ENCODE measurements at regions not wholly inside any gene's neighbourhood (a gene's known extent, or its start where the extent isn't known, plus 50 kb on each side); places are given as distances from the start of the nearest gene placed in this dataset.

DNA sequence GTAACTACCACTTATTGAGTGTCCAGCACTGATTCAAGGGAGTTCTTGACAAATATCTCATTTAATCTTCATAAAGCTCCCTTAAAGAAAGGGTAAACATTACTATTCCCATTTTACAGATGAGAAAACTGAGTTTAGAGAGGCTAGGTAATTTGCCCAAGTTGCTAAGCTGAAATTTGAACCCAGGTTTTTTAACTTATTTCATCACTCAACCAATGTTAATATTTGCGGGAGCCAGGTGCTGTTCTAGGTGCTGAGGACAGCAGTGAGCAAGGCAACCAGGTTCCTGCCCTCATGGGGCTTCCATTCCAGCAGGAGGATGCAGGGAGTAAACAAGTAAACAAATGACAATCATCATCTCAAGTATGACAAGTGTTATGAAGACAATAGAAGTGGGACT lies 104.0 kb upstream of the LHX1 start:
- RAD21 ChIA-PET (ENCODE audit: low non-redundant PET in 1 of 2, low total read pairs in 2 of 2, uncharacterized antibody in 2 of 2, unreplicated experiment in 2 of 2), result no interaction called here
- H3K9me3 ChIP-seq (ENCODE audit: control insufficient read depth in 1 of 2, insufficient read depth in 1 of 2, low read depth in 1 of 2, low read length in 2 of 2), result no peaks in the 10 kb centered on the region
- POLR2A ChIA-PET, result no interaction called here

More for the DNA sequence above, 104.0 kb upstream of the LHX1 start:
- H3K79me2 ChIP-seq (ENCODE audit: insufficient read depth, low read length), result no peaks in the 10 kb centered on the region
- intact Hi-C loops (cut with micrococcal nuclease), result no loop called here
- H3K36me3 ChIP-seq (ENCODE audit: control insufficient read depth in 1 of 2, insufficient read depth in 2 of 2, low read length in 2 of 2), result no peaks in the 10 kb centered on the region
- TF ChIP-seq POLR2A (IDR thresholded peaks at IDR 0.05; ENCODE audit: borderline replicate concordance, extremely low read depth, insufficient read depth, insufficient read length), result no peak
- no peak for TF ChIP-seq ELF1 (IDR thresholded peaks at IDR 0.05; ENCODE audit: borderline replicate concordance, low read depth)
- no peak for TF ChIP-seq EZH2phosphoT487 (IDR thresholded peaks at IDR 0.05; ENCODE audit: borderline replicate concordance)
- TF ChIP-seq ZFX (IDR thresholded peaks at IDR 0.05), result no peak
- TF ChIP-seq, protein P1, sequence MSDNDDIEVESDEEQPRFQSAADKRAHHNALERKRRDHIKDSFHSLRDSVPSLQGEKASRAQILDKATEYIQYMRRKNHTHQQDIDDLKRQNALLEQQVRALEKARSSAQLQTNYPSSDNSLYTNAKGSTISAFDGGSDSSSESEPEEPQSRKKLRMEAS (IDR thresholded peaks at IDR 0.05), result no peak
- no peak for TF ChIP-seq RAD21 (IDR thresholded peaks at IDR 0.05; ENCODE audit: low read depth)
- TF ChIP-seq SP1 (IDR thresholded peaks at IDR 0.05; ENCODE audit: low read depth), result no peak
- TF ChIP-seq, protein P2, sequence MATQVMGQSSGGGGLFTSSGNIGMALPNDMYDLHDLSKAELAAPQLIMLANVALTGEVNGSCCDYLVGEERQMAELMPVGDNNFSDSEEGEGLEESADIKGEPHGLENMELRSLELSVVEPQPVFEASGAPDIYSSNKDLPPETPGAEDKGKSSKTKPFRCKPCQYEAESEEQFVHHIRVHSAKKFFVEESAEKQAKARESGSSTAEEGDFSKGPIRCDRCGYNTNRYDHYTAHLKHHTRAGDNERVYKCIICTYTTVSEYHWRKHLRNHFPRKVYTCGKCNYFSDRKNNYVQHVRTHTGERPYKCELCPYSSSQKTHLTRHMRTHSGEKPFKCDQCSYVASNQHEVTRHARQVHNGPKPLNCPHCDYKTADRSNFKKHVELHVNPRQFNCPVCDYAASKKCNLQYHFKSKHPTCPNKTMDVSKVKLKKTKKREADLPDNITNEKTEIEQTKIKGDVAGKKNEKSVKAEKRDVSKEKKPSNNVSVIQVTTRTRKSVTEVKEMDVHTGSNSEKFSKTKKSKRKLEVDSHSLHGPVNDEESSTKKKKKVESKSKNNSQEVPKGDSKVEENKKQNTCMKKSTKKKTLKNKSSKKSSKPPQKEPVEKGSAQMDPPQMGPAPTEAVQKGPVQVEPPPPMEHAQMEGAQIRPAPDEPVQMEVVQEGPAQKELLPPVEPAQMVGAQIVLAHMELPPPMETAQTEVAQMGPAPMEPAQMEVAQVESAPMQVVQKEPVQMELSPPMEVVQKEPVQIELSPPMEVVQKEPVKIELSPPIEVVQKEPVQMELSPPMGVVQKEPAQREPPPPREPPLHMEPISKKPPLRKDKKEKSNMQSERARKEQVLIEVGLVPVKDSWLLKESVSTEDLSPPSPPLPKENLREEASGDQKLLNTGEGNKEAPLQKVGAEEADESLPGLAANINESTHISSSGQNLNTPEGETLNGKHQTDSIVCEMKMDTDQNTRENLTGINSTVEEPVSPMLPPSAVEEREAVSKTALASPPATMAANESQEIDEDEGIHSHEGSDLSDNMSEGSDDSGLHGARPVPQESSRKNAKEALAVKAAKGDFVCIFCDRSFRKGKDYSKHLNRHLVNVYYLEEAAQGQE (IDR thresholded peaks at IDR 0.05; ENCODE audit: low read depth), result no peak
- no peak for TF ChIP-seq TCF7L2 (IDR thresholded peaks at IDR 0.05; ENCODE audit: borderline replicate concordance, extremely low read depth, insufficient read depth, insufficient read length)
- TF ChIP-seq EGR1 (IDR thresholded peaks at IDR 0.05; ENCODE audit: low read depth), result no peak
- no peak for TF ChIP-seq ZNF274 (IDR thresholded peaks at IDR 0.05; ENCODE audit: low read depth, low read length)
- no peak for TF ChIP-seq CEBPB (IDR thresholded peaks at IDR 0.05; ENCODE audit: low read depth)
- TF ChIP-seq, protein P3, sequence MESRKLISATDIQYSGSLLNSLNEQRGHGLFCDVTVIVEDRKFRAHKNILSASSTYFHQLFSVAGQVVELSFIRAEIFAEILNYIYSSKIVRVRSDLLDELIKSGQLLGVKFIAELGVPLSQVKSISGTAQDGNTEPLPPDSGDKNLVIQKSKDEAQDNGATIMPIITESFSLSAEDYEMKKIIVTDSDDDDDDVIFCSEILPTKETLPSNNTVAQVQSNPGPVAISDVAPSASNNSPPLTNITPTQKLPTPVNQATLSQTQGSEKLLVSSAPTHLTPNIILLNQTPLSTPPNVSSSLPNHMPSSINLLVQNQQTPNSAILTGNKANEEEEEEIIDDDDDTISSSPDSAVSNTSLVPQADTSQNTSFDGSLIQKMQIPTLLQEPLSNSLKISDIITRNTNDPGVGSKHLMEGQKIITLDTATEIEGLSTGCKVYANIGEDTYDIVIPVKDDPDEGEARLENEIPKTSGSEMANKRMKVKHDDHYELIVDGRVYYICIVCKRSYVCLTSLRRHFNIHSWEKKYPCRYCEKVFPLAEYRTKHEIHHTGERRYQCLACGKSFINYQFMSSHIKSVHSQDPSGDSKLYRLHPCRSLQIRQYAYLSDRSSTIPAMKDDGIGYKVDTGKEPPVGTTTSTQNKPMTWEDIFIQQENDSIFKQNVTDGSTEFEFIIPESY (IDR thresholded peaks at IDR 0.05; ENCODE audit: extremely low read depth, insufficient replicate concordance, low read length), result no peak
- no peak for TF ChIP-seq YY1 (IDR thresholded peaks at IDR 0.05; ENCODE audit: extremely low read depth, insufficient replicate concordance, low read depth, low read length)
- TF ChIP-seq FOSL1 (IDR thresholded peaks at IDR 0.05; ENCODE audit: low read depth), result no peak
- no peak for TF ChIP-seq SIN3A (IDR thresholded peaks at IDR 0.05; ENCODE audit: low read depth)
- TF ChIP-seq POLR2AphosphoS5 (IDR thresholded peaks at IDR 0.05; ENCODE audit: low read depth, low read length), result no peak
- no peaks in the 10 kb centered on the region for H3K27me3 ChIP-seq (ENCODE audit: insufficient read depth, low read length)
- no peak overlapping the region for H3K4me3 ChIP-seq (replicated peaks in 1 of 2; ENCODE audit: low read depth in 1 of 2, low read length in 2 of 2)
- no peak overlapping the region for H3K9ac ChIP-seq (ENCODE audit: low read length)
- ATAC-seq (no peak), DNase-seq (ENCODE audit: low read depth, low spot score) (no peak)
- H3K9me2 ChIP-seq (ENCODE audit: insufficient read depth), result no peaks in the 10 kb centered on the region
- no TSS peak for BruUV-seq (replicated peaks)
- H3K27ac ChIP-seq (ENCODE audit: low read depth, low read length), result no peak overlapping the region
- H4K20me1 ChIP-seq (ENCODE audit: insufficient read depth), result no peaks in the 10 kb centered on the region
- no peaks in the 10 kb centered on the region for H3K4me1 ChIP-seq (ENCODE audit: control insufficient read depth in 1 of 2, insufficient read depth in 2 of 2, low read length in 2 of 2)
- H3K4me2 ChIP-seq (ENCODE audit: low read length), result no peak overlapping the region
- H2AFZ ChIP-seq (ENCODE audit: low read depth, low read length, poor library complexity, severe bottlenecking), result no peak overlapping the region
- CTCF ChIA-PET, result no interaction called here
